ENCODE measurements at regions not wholly inside any gene's neighbourhood (a gene's known extent, or its start where the extent isn't known, plus 50 kb on each side); places are given as distances from the start of the nearest gene placed in this dataset.
A peak's percentile ranks its signal among the peaks of the same experiment; 100 is the strongest.

DNA sequence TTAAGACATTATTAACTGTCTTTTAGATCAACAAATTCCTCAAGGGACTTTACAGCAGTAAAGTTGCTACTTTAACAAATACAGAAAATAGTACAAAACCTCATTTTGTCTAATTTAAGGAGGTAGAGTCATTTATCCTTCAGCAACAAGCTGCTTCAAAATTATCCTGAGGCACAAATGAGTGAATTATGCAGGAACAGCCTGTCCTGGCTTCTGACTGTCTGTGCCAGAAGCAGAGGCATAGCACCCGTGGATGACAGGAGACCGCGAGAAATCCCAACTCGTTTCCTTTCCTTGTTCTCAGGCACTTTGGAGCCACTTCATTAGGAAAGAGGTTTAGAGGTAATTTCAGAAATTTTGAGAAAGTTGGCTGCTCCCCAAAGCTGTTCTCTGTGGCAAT lies 549.2 kb upstream of the BTBD3 start:
- Histone ChIP-seq H3K4me3 (no peak overlapping the region), H3K4me1 (ENCODE audit: control insufficient read depth, insufficient read depth, low read length) (no peaks in the 10 kb centered on the region), H3K4me2 (ENCODE audit: control insufficient read depth, insufficient read depth) (no peak overlapping the region), H3K9me3 (replicated peaks; ENCODE audit: control insufficient read depth, insufficient read depth, low read length) (no peaks in the 10 kb centered on the region; the same call in 2 of the 3 replicates), H3K27me3 (replicated peaks in 1 of 2; ENCODE audit: control insufficient read depth in 2 of 2, insufficient read depth in 2 of 2, low read length in 1 of 2) (no peaks in the 10 kb centered on the region), H2AFZ (ENCODE audit: control insufficient read depth, low read depth, low read length) (no peak overlapping the region), H3K9ac (ENCODE audit: control insufficient read depth, insufficient read depth, low read length) (no peak overlapping the region), H3K79me2 (ENCODE audit: control insufficient read depth, insufficient read depth, low read length) (no peaks in the 10 kb centered on the region), H3K27ac (ENCODE audit: control insufficient read depth, insufficient read depth) (no peak overlapping the region), H4K20me1 (ENCODE audit: control insufficient read depth, insufficient read depth) (no peaks in the 10 kb centered on the region), H3K36me3 (ENCODE audit: control insufficient read depth in 2 of 2, insufficient read depth in 2 of 2, low read length in 1 of 2) (no peaks in the 10 kb centered on the region)
- no TSS peak for BruUV-seq (replicated peaks)
- FAIRE-seq (no peak), ATAC-seq (no peak), DNase-seq (ENCODE audit: low read depth, low spot score) (no peak)
- POLR2A ChIA-PET, result no interaction called here
- TF ChIP-seq CBX3 (IDR thresholded peaks at IDR 0.05; ENCODE audit: borderline replicate concordance, low read depth), result no peak
- TF ChIP-seq HSF1 (IDR thresholded peaks at IDR 0.05; ENCODE audit: low read depth, low read length), result no peak
- no peak for TF ChIP-seq POLR2A (IDR thresholded peaks at IDR 0.05; ENCODE audit: low read depth, low read length)
- no peak for TF ChIP-seq IKZF2 (IDR thresholded peaks at IDR 0.05)
- CTCF ChIA-PET, result interaction anchor here (0.7 kb wide), 1 partner anchor 11 kb away, joined by 3 read pairs; no protein-coding TSS in a partner anchor
- RAD21 ChIA-PET (ENCODE audit: unreplicated experiment), result no interaction called here
- SMC1A ChIA-PET (ENCODE audit: uncharacterized antibody, unreplicated experiment), result interaction anchor here (0.7 kb wide), 1 partner anchor 55 kb away, joined by 3 read pairs; no protein-coding TSS in a partner anchor
- in situ Hi-C loops (cut with MboI), result no loop called here
- intact Hi-C loops (cut with micrococcal nuclease; ENCODE audit: unreplicated experiment), result no loop called here
- 58% methylated on average over 4 of the region's 4 CpGs for WGBS (ENCODE audit: insufficient coverage, insufficient replicate concordance, low lambda C conversion rate, missing lambda C conversion rate)

- no peaks in the 10 kb centered on the region for H4K20me1 ChIP-seq (ENCODE audit: control insufficient read depth, insufficient read depth)
- RAD21 ChIA-PET (ENCODE audit: unreplicated experiment), result no interaction called here
- in situ Hi-C loops (cut with MboI), result no loop called here
- intact Hi-C loops (cut with micrococcal nuclease; ENCODE audit: unreplicated experiment), result no loop called here
- SMC1A ChIA-PET (ENCODE audit: uncharacterized antibody, unreplicated experiment), result interaction anchor here (0.6 to 1.0 kb wide), 2 partner anchors 10 to 13 kb away, joined by 3 read pairs; no protein-coding TSS in a partner anchor
- no peaks in the 10 kb centered on the region for H3K4me1 ChIP-seq (ENCODE audit: control insufficient read depth, insufficient read depth, low read length)
- no peak overlapping the region for H3K4me2 ChIP-seq (ENCODE audit: control insufficient read depth, insufficient read depth)
- WGBS (ENCODE audit: insufficient coverage, insufficient replicate concordance, low lambda C conversion rate, missing lambda C conversion rate), result 74% methylated on average over 12 of the region's 12 CpGs
- TF ChIP-seq FOXK2 (IDR thresholded peaks at IDR 0.05) (0 out of 2 replicates have a peak, but pooled peaks have one; percentile 7), MEF2A (IDR thresholded peaks at IDR 0.05; ENCODE audit: insufficient read depth, low read depth, low read length) (no peak), HDGF (IDR thresholded peaks at IDR 0.05) (0 out of 2 replicates have a peak, but pooled peaks have one; percentile 36)
- TF ChIP-seq, protein P1, sequence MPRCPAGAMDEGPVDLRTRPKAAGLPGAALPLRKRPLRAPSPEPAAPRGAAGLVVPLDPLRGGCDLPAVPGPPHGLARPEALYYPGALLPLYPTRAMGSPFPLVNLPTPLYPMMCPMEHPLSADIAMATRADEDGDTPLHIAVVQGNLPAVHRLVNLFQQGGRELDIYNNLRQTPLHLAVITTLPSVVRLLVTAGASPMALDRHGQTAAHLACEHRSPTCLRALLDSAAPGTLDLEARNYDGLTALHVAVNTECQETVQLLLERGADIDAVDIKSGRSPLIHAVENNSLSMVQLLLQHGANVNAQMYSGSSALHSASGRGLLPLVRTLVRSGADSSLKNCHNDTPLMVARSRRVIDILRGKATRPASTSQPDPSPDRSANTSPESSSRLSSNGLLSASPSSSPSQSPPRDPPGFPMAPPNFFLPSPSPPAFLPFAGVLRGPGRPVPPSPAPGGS (IDR thresholded peaks at IDR 0.05; ENCODE audit: borderline replicate concordance, insufficient read depth, low read depth, low read length, poor library complexity, severe bottlenecking), result peak; percentile 84
- TF ChIP-seq, protein P2, sequence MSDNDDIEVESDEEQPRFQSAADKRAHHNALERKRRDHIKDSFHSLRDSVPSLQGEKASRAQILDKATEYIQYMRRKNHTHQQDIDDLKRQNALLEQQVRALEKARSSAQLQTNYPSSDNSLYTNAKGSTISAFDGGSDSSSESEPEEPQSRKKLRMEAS (IDR thresholded peaks at IDR 0.05; ENCODE audit: low read depth, low read length), result no peak
- FAIRE-seq (peak; percentile 86), DNase-seq (ENCODE audit: low read depth, low spot score) (no peak), ATAC-seq (no peak)
- H3K36me3 ChIP-seq (ENCODE audit: control insufficient read depth in 2 of 2, insufficient read depth in 2 of 2, low read length in 1 of 2), result no peaks in the 10 kb centered on the region
- no peaks in the 10 kb centered on the region for H3K79me2 ChIP-seq (ENCODE audit: control insufficient read depth, insufficient read depth, low read length)
- H3K9me3 ChIP-seq (replicated peaks; ENCODE audit: control insufficient read depth, insufficient read depth, low read length), result no peaks in the 10 kb centered on the region
- POLR2A ChIA-PET, result no interaction called here
- H3K27me3 ChIP-seq (replicated peaks in 1 of 2; ENCODE audit: control insufficient read depth in 2 of 2, insufficient read depth in 2 of 2, low read length in 1 of 2), result no peaks in the 10 kb centered on the region
- H3K27ac ChIP-seq (ENCODE audit: control insufficient read depth, insufficient read depth), result no peak overlapping the region
- CTCF ChIA-PET, result no interaction called here
- H3K9ac ChIP-seq (ENCODE audit: control insufficient read depth, insufficient read depth, low read length), result no peak overlapping the region
- H3K4me3 ChIP-seq, result no peak overlapping the region
- H2AFZ ChIP-seq (ENCODE audit: control insufficient read depth, low read depth, low read length), result no peak overlapping the region
- BruUV-seq (replicated peaks), result no TSS peak
These were observed 548.6 kb upstream of the BTBD3 start for GRCh38 chr20:11368965-11369711.

Data from GM12878 (cell line).